ENCODE measurements at regions not wholly inside any gene's neighbourhood (a gene's known extent, or its start where the extent isn't known, plus 50 kb on each side); places are given as distances from the start of the nearest gene placed in this dataset.

DNA sequence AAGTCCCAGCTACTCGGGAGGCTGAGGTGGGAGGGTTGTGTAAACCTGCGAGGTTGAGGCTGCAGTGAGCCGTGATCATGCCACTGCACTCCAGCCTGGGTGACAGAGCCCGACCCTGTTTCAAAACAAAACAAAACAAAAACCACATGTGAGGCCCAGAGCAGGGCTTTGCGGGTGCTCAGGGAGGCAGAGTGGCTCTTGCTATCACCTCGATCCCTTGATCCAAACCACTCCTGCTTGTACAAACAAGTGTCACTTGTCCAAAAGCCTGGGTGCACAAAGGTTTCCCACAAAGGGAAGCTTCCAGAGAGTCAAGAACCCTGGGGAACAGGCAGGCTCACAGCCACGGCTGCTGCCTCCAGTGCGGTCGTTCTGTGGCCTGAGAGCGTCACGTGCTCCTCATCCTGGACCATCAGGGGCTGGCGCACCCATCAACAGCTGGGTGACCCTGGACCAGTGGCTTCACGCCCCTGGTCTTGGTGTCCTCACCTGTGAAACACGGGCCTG is 162.7 kb downstream of the C9orf50 start:
- H3K4me1 ChIP-seq, result peaks cover 33% of the 10 kb centered on the region
- ATAC-seq (no peak), DNase-seq (peak in 2 of 4 donors; percentile 26 to 29)
- no peaks in the 10 kb centered on the region for H3K27me3 ChIP-seq
- no peaks in the 10 kb centered on the region for H3K9me3 ChIP-seq
- H3K27ac ChIP-seq, result peak overlapping the region in 3 of 4 donors; percentile 65 to 97 (median 82)
- H3K4me3 ChIP-seq, result no peak overlapping the region
- intact Hi-C loops (cut with DNase I), result no loop called here
- H3K36me3 ChIP-seq (replicated peaks in 1 of 2; ENCODE audit: insufficient read depth in 1 of 2, low read depth in 2 of 2), result no peaks in the 10 kb centered on the region
- TF ChIP-seq POLR2A (IDR thresholded peaks at IDR 0.05), result no peak
- TF ChIP-seq, protein P1, sequence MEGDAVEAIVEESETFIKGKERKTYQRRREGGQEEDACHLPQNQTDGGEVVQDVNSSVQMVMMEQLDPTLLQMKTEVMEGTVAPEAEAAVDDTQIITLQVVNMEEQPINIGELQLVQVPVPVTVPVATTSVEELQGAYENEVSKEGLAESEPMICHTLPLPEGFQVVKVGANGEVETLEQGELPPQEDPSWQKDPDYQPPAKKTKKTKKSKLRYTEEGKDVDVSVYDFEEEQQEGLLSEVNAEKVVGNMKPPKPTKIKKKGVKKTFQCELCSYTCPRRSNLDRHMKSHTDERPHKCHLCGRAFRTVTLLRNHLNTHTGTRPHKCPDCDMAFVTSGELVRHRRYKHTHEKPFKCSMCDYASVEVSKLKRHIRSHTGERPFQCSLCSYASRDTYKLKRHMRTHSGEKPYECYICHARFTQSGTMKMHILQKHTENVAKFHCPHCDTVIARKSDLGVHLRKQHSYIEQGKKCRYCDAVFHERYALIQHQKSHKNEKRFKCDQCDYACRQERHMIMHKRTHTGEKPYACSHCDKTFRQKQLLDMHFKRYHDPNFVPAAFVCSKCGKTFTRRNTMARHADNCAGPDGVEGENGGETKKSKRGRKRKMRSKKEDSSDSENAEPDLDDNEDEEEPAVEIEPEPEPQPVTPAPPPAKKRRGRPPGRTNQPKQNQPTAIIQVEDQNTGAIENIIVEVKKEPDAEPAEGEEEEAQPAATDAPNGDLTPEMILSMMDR (IDR thresholded peaks at IDR 0.05), result no peak
- 58 to 69% methylated on average over 13 to 14 of the region's 14 CpGs for WGBS, 2 donors

DNA sequence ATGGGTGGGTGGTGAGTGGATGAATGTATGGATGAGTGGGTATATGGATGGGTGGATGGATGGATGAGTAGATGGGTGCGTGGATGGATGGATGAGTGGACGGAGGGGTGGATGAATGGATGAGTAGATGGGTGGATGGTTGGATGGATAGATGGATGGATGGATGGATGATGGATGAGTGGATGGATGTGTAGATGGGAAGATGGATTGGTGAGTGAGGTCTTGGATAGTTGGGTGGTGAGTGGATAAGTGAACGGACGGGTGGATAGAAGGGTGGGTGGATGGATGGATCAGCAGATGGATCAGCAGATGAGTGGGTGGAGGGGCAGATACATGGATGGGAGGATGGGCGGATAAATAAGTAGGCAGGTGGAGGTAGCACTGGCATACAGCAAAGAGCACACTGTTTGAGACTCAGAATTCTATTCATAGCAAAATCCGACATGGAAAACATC is 163.5 kb downstream of the C9orf50 start:
- Histone ChIP-seq H3K27ac (no peak overlapping the region), H3K27me3 (no peaks in the 10 kb centered on the region), H3K36me3 (replicated peaks in 1 of 2; ENCODE audit: insufficient read depth in 1 of 2, low read depth in 2 of 2) (no peaks in the 10 kb centered on the region), H3K4me1 (peaks cover 33% of the 10 kb centered on the region), H3K4me3 (no peak overlapping the region), H3K9me3 (no peaks in the 10 kb centered on the region)
- TF ChIP-seq POLR2A (IDR thresholded peaks at IDR 0.05), result no peak
- TF ChIP-seq, protein P1 (IDR thresholded peaks at IDR 0.05), result no peak
- WGBS, 2 donors, result 94 to 95% methylated on average over 6 of the region's 6 CpGs
- intact Hi-C loops (cut with DNase I), result no loop called here
- no peak for DNase-seq
- no peak for ATAC-seq

DNA sequence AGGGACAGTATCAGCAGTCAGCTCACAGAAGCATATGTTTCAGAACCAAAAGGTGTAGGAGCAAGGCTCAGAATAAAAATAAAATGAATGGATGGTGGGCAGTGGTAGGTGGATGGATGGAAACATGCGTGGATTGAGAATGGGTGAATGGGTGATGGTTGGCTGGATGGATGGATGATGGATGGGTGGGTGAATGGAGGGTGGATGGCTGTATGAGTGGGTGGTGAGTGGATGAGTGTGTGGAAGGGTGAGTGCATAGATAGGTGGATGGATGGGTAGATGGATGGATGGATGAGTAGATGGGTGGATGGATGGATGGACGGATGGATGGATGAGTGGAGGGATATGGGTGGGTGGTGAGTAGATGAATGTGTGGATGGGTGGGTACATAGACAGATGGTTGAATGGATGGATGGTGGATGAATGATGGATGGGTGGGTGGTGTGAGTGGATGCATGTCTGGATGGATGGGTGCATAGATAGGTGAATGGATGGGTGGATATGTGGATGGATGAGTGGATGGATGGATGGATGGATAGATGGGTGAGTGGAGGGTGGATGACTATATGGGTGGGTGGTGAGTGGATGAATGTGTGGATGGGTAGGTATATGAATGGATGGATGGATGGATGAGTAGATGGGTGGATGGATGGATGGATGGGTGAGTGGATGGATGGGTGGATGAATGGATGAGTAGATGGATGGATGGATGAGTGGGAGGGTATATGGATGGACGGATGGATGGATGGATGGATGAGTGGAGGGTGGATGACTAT is 164.2 kb downstream of the C9orf50 start:
- H3K4me3 ChIP-seq, result no peak overlapping the region
- TF ChIP-seq, protein P1 (IDR thresholded peaks at IDR 0.05), result no peak
- TF ChIP-seq POLR2A (IDR thresholded peaks at IDR 0.05), result no peak
- peaks cover 30% of the 10 kb centered on the region for H3K4me1 ChIP-seq
- no peaks in the 10 kb centered on the region for H3K36me3 ChIP-seq (replicated peaks in 1 of 2; ENCODE audit: insufficient read depth in 1 of 2, low read depth in 2 of 2)
- H3K27me3 ChIP-seq, result no peaks in the 10 kb centered on the region
- 84 to 89% methylated on average over 3 of the region's 3 CpGs for WGBS, 2 donors
- ATAC-seq (no peak), DNase-seq (no peak)
- H3K27ac ChIP-seq, result no peak overlapping the region
- intact Hi-C loops (cut with DNase I), result no loop called here
- no peaks in the 10 kb centered on the region for H3K9me3 ChIP-seq

DNA sequence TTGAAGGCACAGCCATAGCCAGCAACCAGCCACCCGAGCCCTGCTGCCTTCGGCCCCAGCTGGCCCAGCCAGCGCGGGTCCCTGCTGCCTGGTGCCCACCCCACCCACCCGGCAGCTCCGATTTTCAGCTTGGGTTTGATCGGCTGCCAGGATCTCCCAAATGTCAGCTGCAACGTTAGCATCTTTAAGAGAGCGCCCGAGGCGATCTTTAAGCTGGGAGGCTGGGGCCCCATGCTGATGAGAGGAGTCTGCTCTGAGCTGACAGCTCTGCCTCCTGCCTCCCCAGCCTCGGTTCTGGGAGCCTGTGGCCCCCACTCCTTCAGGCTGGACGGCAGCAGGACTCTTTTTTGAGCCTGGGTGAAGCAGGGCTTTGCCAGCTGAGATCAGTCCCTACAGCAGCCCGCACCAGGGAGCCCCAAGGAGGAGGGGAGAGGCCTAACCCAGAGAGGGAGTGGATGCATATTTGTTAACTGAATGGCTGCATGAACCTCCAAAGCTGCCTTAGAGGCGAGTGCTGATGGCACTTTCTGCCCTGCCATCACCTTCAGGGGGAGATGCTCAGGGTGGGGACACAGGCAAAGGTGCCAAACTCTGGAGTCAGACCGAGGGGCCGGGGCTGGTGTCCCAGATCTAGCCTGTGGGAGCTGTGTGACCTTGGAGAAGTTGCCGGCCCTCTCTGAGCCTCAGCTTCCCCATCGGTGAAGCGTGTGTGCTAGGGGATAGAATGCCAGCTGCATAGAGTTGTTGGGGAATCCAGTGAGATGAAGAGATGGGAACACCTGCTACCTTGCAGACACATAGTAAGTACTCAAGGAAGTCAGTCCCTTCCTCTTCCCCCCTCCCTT is 165.5 kb downstream of the C9orf50 start:
- DNase-seq, result no peak
- peaks cover 17% of the 10 kb centered on the region for H3K4me1 ChIP-seq
- TF ChIP-seq, protein P1 (IDR thresholded peaks at IDR 0.05), result no peak
- no peak for TF ChIP-seq POLR2A (IDR thresholded peaks at IDR 0.05)
- H3K27me3 ChIP-seq, result no peaks in the 10 kb centered on the region
- no peak overlapping the region for H3K27ac ChIP-seq
- no peak overlapping the region for H3K4me3 ChIP-seq
- no peaks in the 10 kb centered on the region for H3K36me3 ChIP-seq (replicated peaks in 1 of 2; ENCODE audit: insufficient read depth in 1 of 2, low read depth in 2 of 2)
- ATAC-seq, result no peak
- intact Hi-C loops (cut with DNase I), result no loop called here
- WGBS, 2 donors, result 66 to 73% methylated on average over 11 to 19 of the region's 20 CpGs
- no peaks in the 10 kb centered on the region for H3K9me3 ChIP-seq

Data from body of pancreas (tissue), 4 donors.